Colonic mucosa (tissue), 4 donors: ENCODE measurements at regions not wholly inside any gene's neighbourhood (a gene's known extent, or its start where the extent isn't known, plus 50 kb on each side); places are given as distances from the start of the nearest gene placed in this dataset.
"Not testable (repeated sequence)": the region's sequence is repeated elsewhere in the genome, so short reads cannot be mapped to it uniquely, and the experiment has no call there.

Experiments used
- DNase-seq: peaks from one replicate; pipeline ENCODE4 v3.0.0-alpha.2; 2020
- H3K27ac ChIP-seq: fragments of 200-600 bp; one replicate; pipeline ENCODE4 v1.8.0; 2021
- H3K27me3 ChIP-seq: fragments of 200-600 bp; one replicate; pipeline ENCODE4 v1.8.0; 2021
- H3K36me3 ChIP-seq: fragments of 200-600 bp; one replicate; pipeline ENCODE4 v1.8.0; 2021
- H3K4me1 ChIP-seq: fragments of 200-600 bp; one replicate; pipeline ENCODE4 v1.8.0; 2021; ENCODE audit warnings: mild to moderate bottlenecking
- H3K4me3 ChIP-seq: fragments of 200-600 bp; one replicate; pipeline ENCODE4 v1.8.0; 2021
- H3K9ac ChIP-seq, 2 donors: one replicate each; pipeline ENCODE4 v1.7.0; 2013; ENCODE audit warnings: control low read depth in 2 of 2, low read depth in 2 of 2, low read length in 2 of 2
- H3K9me3 ChIP-seq: fragments of 200-600 bp; one replicate; pipeline ENCODE4 v1.8.0; 2021
- intact Hi-C: fragments of 100-400 bp; cut with DNase I; formaldehyde crosslinking; loops from one replicate; pipeline ENCODE4 v1.14.1; 2022
- TF ChIP-seq, protein P1 (sequence below): fragments of 200-600 bp; IDR thresholded peaks from one replicate; pipeline ENCODE4 v1.8.0; 2022; ENCODE audit warnings: antibody characterized with exemption, mild to moderate bottlenecking
- donor health status: healthy.
- donor health status: DM: no; HTN: no; CAD: no.
- donor health status: DM: no; HTN: no; CAD: no.

DNA sequence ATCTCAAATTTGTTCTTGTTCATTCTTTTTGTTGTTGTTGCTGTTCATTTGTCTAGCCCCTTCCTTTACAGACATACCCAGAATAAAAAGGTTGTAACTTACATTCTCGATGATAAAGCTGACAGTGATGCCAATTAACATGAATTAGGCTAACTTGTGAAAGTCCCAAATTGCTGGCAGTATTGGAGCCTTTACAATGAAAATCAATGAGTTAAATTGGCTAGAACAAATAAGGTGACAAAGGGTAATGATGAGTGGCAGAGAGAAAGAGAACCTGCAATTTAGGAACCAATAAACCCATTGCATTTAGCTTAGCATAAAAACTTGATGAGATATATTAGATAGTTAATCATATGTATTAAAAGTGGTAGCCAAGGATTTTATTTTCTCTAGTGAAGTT lies 521.0 kb downstream of the ADCYAP1 start:
- no peak overlapping the region for H3K4me3 ChIP-seq
- TF ChIP-seq, protein P1, sequence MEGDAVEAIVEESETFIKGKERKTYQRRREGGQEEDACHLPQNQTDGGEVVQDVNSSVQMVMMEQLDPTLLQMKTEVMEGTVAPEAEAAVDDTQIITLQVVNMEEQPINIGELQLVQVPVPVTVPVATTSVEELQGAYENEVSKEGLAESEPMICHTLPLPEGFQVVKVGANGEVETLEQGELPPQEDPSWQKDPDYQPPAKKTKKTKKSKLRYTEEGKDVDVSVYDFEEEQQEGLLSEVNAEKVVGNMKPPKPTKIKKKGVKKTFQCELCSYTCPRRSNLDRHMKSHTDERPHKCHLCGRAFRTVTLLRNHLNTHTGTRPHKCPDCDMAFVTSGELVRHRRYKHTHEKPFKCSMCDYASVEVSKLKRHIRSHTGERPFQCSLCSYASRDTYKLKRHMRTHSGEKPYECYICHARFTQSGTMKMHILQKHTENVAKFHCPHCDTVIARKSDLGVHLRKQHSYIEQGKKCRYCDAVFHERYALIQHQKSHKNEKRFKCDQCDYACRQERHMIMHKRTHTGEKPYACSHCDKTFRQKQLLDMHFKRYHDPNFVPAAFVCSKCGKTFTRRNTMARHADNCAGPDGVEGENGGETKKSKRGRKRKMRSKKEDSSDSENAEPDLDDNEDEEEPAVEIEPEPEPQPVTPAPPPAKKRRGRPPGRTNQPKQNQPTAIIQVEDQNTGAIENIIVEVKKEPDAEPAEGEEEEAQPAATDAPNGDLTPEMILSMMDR, result no peak
- H3K9me3 ChIP-seq, result no peaks in the 10 kb centered on the region
- no peak overlapping the region for H3K9ac ChIP-seq
- H3K4me1 ChIP-seq, result no peaks in the 10 kb centered on the region
- H3K27me3 ChIP-seq, result no peaks in the 10 kb centered on the region
- no peaks in the 10 kb centered on the region for H3K36me3 ChIP-seq
- no peak overlapping the region for H3K27ac ChIP-seq
- intact Hi-C loops, result no loop called here
- DNase-seq, result no peak

DNA sequence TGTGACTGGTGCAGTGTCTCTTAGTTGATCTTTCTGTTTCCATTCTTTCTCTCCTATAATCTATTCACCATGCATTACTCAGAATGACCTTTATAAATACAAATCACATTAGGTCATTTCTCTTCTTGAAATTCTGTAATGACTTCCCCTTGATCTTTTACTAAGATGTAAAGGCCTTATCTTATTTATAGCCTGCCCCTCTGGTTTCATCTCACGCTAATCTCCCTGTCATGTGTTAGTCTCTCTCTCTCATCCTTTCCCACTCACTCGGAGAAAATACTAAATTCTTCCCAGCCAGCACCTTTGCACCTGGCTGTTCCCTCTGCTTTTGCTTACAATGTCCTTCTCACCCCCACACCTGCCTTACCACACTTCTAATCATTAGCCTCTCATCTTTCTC lies 530.8 kb downstream of the ADCYAP1 start:
- no peaks in the 10 kb centered on the region for H3K27me3 ChIP-seq
- H3K27ac ChIP-seq, result no peak overlapping the region
- no peak overlapping the region for H3K4me3 ChIP-seq
- no peaks in the 10 kb centered on the region for H3K9me3 ChIP-seq
- TF ChIP-seq, protein P1, result no peak
- no peaks in the 10 kb centered on the region for H3K4me1 ChIP-seq
- H3K9ac ChIP-seq, result no peak overlapping the region
- no peak for DNase-seq
- H3K36me3 ChIP-seq, result no peaks in the 10 kb centered on the region
- intact Hi-C loops, result no loop called here

DNA sequence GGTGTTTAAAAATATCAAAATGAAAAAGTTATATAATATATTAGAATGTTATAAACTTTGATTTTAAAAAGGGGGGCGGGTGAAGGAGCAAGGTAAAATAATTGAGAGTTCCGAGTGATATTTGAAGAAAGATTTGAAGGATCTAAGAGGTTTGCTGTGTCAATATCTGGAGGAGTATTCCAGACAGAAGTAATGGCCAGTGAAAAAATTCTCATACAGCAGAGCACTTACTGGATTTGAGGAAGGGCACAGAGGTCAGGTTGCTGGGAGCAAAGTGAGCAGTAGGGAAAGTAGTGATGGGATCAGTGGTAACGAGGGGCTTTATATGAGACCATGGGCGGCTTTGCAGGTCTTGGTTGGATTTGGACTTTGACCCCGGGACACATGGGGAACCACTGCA lies 531.5 kb downstream of the ADCYAP1 start:
- no peak for DNase-seq
- H3K4me1 ChIP-seq, result no peaks in the 10 kb centered on the region
- no peak overlapping the region for H3K4me3 ChIP-seq
- H3K27me3 ChIP-seq, result no peaks in the 10 kb centered on the region
- H3K36me3 ChIP-seq, result no peaks in the 10 kb centered on the region
- H3K9ac ChIP-seq, result no peak overlapping the region
- no peaks in the 10 kb centered on the region for H3K9me3 ChIP-seq
- intact Hi-C loops, result no loop called here
- H3K27ac ChIP-seq, result no peak overlapping the region
- TF ChIP-seq, protein P1, result no peak

DNA sequence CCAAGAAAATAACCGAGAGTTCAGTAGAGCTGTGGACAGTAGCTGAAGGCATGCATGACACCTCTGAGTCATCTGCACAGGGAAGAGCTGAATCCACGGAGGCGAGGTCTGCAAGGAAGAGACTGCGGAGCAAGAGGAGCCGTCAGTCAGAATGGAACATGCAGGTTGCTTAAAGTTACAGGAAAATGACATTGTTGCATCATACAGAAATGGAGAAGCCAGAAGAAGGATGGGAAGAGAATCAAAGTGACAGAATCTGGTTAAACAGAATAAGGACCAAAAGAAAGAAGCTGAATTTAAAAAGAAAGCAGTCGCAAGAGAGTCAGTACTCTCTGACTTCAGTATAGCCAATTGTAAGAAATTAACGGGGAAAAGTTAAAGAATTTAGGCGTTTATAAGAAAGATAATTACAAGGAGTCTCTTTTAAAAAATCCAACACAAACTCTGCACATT lies 533.8 kb downstream of the ADCYAP1 start:
- no peak overlapping the region for H3K27ac ChIP-seq
- no peaks in the 10 kb centered on the region for H3K9me3 ChIP-seq
- intact Hi-C loops, result no loop called here
- DNase-seq, result no peak
- H3K4me3 ChIP-seq, result no peak overlapping the region
- no peaks in the 10 kb centered on the region for H3K27me3 ChIP-seq
- TF ChIP-seq, protein P1, result no peak
- H3K9ac ChIP-seq, result no peak overlapping the region
- H3K4me1 ChIP-seq, result no peaks in the 10 kb centered on the region
- no peaks in the 10 kb centered on the region for H3K36me3 ChIP-seq

DNA sequence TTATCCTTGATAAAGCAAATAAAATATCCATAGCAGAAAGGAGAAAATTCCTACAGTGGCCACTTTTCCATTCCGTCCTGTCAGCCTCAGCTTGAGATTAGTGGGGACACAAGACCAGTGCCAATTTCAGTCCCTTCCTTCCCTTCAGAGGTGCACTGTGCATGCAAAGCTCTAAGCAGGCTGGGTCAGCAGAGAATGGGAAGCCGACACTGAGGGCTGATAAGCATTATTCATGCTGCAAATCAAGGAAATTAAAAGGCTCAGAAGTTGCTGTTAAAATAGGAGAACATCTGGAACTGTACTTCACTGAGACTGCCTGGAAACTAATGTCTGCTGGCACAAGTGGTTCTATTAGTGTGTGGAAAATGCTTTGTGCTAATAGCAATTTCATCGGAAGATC lies 534.3 kb downstream of the ADCYAP1 start:
- Histone ChIP-seq H3K4me1 (no peaks in the 10 kb centered on the region), H3K27ac (no peak overlapping the region), H3K4me3 (no peak overlapping the region), H3K27me3 (no peaks in the 10 kb centered on the region), H3K9me3 (no peaks in the 10 kb centered on the region), H3K9ac (no peak overlapping the region), H3K36me3 (no peaks in the 10 kb centered on the region)
- intact Hi-C loops, result no loop called here
- TF ChIP-seq, protein P1, result no peak
- DNase-seq, result no peak

DNA sequence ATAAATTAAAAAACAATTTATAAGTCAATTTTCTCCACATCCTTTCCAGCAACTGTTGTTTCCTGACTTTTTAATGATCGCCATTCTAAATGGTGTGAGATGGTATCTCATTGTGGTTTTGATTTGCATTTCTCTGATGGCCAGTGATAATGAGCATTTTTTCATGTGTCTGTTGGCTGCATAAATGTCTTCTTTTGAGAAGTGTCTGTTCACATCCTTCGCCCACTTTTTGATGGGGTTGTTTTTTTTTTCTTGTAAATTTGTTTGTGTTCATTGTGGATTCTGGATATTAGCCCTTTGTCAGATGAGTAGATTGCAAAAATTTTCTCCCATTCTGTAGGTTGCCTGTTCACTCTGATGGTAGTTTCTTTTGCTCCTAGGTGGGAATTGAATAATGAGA lies 539.4 kb downstream of the ADCYAP1 start:
- H3K36me3 ChIP-seq, H3K4me1 ChIP-seq, H3K9me3 ChIP-seq, DNase-seq, H3K27ac ChIP-seq, intact Hi-C loops, H3K27me3 ChIP-seq, H3K9ac ChIP-seq, H3K4me3 ChIP-seq: not testable (repeated sequence)
